Activated CD8-positive, alpha-beta T cell treated with anti-CD3 and anti-CD28 coated beads for 36 hours (primary cell): ENCODE measurements at regions not wholly inside any gene's neighbourhood (a gene's known extent, or its start where the extent isn't known, plus 50 kb on each side); places are given as distances from the start of the nearest gene placed in this dataset.

Source experiments
- ATAC-seq: fragments of 200-7000 bp; cut with Tn5 transposase; one replicate; pipeline ENCODE4 v1.10.0; 2021; ENCODE audit warnings: mild to moderate bottlenecking, moderate library complexity
- CTCF ChIA-PET: fragments of 350-600 bp; sonication (Branson Sonifier 250); formaldehyde crosslinking; loops from one replicate; lab custom pipeline; 2021; ENCODE audit warnings: antibody characterized with exemption; lab: Charles Lee
- POLR2A ChIA-PET: fragments of 350-600 bp; sonication (Branson Sonifier 250); formaldehyde crosslinking; loops from one replicate; lab custom pipeline; 2021; ENCODE audit warnings: antibody characterized with exemption; lab: Charles Lee
- DNase-seq: peaks from one replicate; pipeline ENCODE4 v3.0.0-alpha.2; 2020
- H3K27ac Mint-ChIP-seq: one replicate; pipeline ENCODE4 v1.8.0; 2021; ENCODE audit warnings: mild to moderate bottlenecking, mixed read lengths
- H3K27me3 Mint-ChIP-seq: one replicate; pipeline ENCODE4 v1.8.0; 2021; ENCODE audit warnings: mixed read lengths
- H3K36me3 Mint-ChIP-seq: one replicate; pipeline ENCODE4 v1.8.0; 2021; ENCODE audit warnings: low read depth, mixed read lengths
- H3K4me1 Mint-ChIP-seq: one replicate; pipeline ENCODE4 v1.8.0; 2021; ENCODE audit warnings: low read depth, mixed read lengths
- H3K4me3 Mint-ChIP-seq: one replicate; pipeline ENCODE4 v1.8.0; 2021; ENCODE audit warnings: mild to moderate bottlenecking, moderate library complexity, mixed read lengths
- H3K9me3 Mint-ChIP-seq: one replicate; pipeline ENCODE4 v1.8.0; 2021; ENCODE audit warnings: mixed read lengths
- intact Hi-C: fragments of 100-400 bp; cut with micrococcal nuclease; formaldehyde crosslinking; loops from one replicate; pipeline ENCODE4 v1.10.0; 2022
- TF ChIP-seq, protein P1 (sequence below): fragments of 200-600 bp; IDR thresholded peaks from one replicate; pipeline ENCODE4 v1.8.0; 2022; ENCODE audit warnings: antibody characterized with exemption, mild to moderate bottlenecking

DNA sequence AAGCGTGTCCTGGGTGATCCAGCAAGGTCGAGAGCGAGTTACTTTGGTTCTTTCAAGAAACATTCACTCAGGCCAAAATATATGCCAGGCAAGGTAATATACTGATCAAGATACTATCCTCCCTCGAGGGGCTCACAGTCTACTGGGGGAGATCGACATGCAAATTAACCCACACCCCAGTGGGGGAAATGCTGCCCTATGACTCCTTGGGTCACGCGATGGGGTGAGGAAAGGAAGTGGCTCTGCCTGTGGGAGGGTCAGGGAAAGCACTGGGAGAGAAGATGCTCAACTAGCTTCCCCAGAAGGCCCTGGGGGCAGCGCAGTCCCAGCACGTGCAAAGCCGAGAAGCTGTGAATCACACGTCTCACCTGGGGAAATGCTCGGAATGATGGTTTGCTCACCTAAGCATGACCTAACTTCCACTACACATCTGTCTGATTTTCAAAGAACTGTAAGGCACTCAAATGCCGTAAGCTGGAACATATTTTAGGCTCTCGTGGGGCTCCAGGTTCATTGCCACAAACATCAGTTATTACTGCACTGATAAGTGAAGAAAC, 130.7 kb downstream of the RCN1 start:
- ATAC-seq: no peak
- CTCF ChIA-PET: no interaction called here

DNA sequence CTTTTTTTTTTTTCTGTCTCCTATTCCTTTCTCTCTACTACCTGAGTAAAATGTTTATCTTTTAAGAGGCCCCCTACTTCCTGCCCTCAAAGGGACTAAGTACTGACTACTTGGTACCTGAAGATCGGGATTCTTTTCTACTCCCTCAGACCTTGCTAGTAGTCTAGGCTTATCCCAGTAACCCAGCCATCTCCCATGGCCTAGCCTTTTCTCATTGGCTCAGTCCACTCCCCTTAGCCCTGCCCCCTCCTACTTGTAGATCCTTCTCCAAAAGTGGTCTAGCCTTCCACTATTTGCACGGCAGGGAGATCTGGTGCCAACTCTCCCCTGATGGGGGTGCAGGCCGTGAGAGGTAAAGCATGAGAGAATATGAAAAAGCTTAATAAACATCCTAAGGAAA, 133.7 kb downstream of the RCN1 start:
- intact Hi-C loops: no loop called here
- Mint-ChIP-seq H3K27ac (no peak overlapping the region), H3K36me3 (no peaks in the 10 kb centered on the region), H3K27me3 (peaks cover 3% of the 10 kb centered on the region), H3K4me3 (no peak overlapping the region), H3K4me1 (no peaks in the 10 kb centered on the region), H3K9me3 (no peaks in the 10 kb centered on the region)
- TF ChIP-seq, protein P1, sequence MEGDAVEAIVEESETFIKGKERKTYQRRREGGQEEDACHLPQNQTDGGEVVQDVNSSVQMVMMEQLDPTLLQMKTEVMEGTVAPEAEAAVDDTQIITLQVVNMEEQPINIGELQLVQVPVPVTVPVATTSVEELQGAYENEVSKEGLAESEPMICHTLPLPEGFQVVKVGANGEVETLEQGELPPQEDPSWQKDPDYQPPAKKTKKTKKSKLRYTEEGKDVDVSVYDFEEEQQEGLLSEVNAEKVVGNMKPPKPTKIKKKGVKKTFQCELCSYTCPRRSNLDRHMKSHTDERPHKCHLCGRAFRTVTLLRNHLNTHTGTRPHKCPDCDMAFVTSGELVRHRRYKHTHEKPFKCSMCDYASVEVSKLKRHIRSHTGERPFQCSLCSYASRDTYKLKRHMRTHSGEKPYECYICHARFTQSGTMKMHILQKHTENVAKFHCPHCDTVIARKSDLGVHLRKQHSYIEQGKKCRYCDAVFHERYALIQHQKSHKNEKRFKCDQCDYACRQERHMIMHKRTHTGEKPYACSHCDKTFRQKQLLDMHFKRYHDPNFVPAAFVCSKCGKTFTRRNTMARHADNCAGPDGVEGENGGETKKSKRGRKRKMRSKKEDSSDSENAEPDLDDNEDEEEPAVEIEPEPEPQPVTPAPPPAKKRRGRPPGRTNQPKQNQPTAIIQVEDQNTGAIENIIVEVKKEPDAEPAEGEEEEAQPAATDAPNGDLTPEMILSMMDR: no peak
- DNase-seq (no peak), ATAC-seq (no peak)
- POLR2A ChIA-PET: no interaction called here
- CTCF ChIA-PET: no interaction called here

More for the DNA sequence above, 130.7 kb downstream of the RCN1 start:
- POLR2A ChIA-PET: no interaction called here
- no peaks in the 10 kb centered on the region for H3K36me3 Mint-ChIP-seq
- no peak for DNase-seq
- peaks cover 3% of the 10 kb centered on the region for H3K27me3 Mint-ChIP-seq
- TF ChIP-seq, protein P1: no peak
- no peaks in the 10 kb centered on the region for H3K9me3 Mint-ChIP-seq
- intact Hi-C loops: no loop called here
- H3K4me3 Mint-ChIP-seq: no peak overlapping the region
- no peak overlapping the region for H3K27ac Mint-ChIP-seq
- no peaks in the 10 kb centered on the region for H3K4me1 Mint-ChIP-seq

DNA sequence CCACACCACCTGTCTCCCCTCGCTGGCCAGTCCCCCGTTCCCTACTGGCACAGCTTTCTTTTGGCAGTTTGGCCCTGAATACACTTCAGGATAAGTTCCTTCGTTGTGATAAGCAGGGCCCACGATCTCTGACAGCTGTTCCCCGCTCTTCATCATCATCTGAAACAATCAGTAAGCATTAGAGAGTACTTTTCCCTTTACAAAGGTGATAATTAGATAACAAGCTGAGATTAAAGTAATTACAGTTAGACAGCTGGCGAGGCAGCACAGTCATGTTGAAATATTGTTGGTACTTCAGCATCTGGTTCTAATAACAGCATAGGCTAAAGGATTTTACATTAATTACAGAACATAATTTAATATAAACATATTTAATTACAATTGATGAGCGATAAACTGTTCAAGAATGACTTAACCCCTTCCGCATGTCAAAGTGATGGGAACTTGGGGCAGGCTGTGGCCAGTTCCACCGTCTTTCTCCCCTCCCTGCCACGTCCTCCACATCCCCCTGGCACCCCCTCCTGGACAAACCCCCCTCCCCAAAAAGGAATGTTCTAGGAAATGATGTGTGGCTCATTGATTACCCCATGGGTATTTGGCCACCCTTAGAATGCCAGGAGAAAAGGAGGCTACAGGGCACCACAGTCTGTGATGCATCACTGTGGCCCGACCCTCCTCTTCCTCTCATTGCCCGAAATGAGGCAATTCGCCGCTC, 134.9 kb downstream of the RCN1 start:
- CTCF ChIA-PET: no interaction called here
- TF ChIP-seq, protein P1: no peak

DNA sequence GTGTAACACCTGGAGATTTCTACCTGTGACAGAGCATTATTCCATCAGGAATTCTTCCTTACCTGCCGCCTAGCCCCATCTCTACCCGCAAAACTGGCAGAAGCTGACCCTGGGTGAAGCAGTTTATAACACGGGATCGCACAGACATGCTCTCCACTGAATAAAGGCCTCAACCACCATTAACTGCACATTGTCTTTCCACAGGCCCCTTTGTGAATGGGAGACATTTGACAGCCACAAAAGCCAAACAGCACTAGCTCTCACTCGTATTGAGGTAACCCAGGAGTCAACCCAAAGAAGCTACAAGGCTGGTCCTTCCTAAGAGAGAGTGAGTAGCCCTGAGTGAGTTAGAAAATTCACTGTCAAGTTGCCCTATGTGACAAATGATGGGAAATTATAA, 135.6 kb downstream of the RCN1 start:
- Mint-ChIP-seq H3K27me3 (peaks cover 3% of the 10 kb centered on the region), H3K27ac (no peak overlapping the region), H3K4me1 (no peaks in the 10 kb centered on the region), H3K9me3 (no peaks in the 10 kb centered on the region), H3K36me3 (no peaks in the 10 kb centered on the region), H3K4me3 (no peak overlapping the region)
- intact Hi-C loops: no loop called here
- ChIA-PET POLR2A (no interaction called here), CTCF (no interaction called here)
- DNase-seq (no peak), ATAC-seq (no peak)
- TF ChIP-seq, protein P1: no peak

More for the DNA sequence above, 134.9 kb downstream of the RCN1 start:
- intact Hi-C loops: no loop called here
- Mint-ChIP-seq H3K36me3 (no peaks in the 10 kb centered on the region), H3K27me3 (peaks cover 3% of the 10 kb centered on the region), H3K27ac (no peak overlapping the region), H3K9me3 (no peaks in the 10 kb centered on the region), H3K4me1 (no peaks in the 10 kb centered on the region), H3K4me3 (no peak overlapping the region)
- ATAC-seq (no peak), DNase-seq (no peak)
- POLR2A ChIA-PET: no interaction called here

DNA sequence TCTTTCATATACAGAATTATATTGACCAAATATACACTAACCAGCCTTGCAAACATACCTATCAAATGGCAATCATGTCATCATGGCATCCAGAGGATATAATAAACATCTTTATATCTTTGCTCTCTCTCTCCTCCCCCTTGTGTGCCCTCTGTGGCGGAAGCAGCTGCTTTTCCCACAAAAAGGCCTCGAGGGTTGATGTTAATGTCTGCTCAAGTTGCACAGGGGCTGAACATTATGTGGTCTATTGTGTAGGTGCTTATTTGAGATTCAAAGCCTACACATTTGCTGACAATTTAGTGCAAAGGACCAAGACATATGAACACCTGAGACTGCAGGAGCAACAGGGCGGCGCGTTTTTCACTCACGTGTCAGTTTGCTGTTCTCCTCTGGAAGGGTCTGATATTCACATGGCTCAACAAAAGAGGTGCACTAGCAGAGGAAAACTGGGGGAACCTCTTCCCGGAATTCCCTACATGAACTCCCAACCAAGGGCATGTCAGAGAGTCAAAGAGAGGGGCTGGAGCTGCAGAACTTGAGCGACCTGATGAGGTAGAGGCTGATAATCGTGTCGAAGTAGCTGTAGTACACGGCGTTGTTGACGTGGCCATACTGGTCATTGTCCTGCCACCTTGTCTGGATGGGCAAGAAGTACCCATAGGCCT, 138.8 kb downstream of the RCN1 start:
- H3K9me3 Mint-ChIP-seq: no peaks in the 10 kb centered on the region
- DNase-seq (no peak), ATAC-seq (no peak)
- ChIA-PET POLR2A (interaction anchor here (1.4 kb wide), 1 partner anchor 12 kb away, joined by 3 read pairs; no protein-coding TSS in a partner anchor), CTCF (interaction anchor here (1.0 kb wide), 1 partner anchor 10 kb away, joined by 3 read pairs; no protein-coding TSS in a partner anchor)
- intact Hi-C loops: no loop called here
- peaks cover 9% of the 10 kb centered on the region for H3K27me3 Mint-ChIP-seq
- TF ChIP-seq, protein P1: no peak
- H3K4me1 Mint-ChIP-seq: no peaks in the 10 kb centered on the region
- no peak overlapping the region for H3K27ac Mint-ChIP-seq
- H3K36me3 Mint-ChIP-seq: no peaks in the 10 kb centered on the region
- no peak overlapping the region for H3K4me3 Mint-ChIP-seq
